ENCODE measurements at regions not wholly inside any gene's neighbourhood (a gene's known extent, or its start where the extent isn't known, plus 50 kb on each side); places are given as distances from the start of the nearest gene placed in this dataset.

DNA sequence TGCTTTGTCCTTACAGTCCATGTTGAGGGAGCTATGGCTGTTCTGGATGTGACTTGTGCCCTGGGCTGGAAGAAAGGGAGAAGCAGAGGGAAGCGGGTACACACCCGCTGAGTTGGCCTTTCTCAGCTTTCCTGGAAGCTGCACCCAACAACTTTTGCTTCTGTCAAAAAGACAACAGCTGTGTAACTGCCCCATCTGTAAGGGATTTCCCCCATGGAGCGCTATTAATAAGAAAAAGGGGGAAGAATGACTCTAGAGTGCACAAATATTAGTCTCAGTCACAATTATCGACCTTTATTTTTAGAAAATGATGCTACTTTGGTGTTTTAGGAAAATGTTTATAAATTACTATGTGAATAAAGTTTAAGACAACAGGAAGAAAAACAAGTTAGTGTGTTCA, 368.3 kb downstream of the RAD51AP2 start:
- ChIA-PET POLR2A (ENCODE audit: low non-redundant PET) (no interaction called here), CTCF (no interaction called here)
- no peak overlapping the region for H3K27ac ChIP-seq
- DNase-seq (ENCODE audit: low spot score) = no peak
- TF ChIP-seq, protein P1, sequence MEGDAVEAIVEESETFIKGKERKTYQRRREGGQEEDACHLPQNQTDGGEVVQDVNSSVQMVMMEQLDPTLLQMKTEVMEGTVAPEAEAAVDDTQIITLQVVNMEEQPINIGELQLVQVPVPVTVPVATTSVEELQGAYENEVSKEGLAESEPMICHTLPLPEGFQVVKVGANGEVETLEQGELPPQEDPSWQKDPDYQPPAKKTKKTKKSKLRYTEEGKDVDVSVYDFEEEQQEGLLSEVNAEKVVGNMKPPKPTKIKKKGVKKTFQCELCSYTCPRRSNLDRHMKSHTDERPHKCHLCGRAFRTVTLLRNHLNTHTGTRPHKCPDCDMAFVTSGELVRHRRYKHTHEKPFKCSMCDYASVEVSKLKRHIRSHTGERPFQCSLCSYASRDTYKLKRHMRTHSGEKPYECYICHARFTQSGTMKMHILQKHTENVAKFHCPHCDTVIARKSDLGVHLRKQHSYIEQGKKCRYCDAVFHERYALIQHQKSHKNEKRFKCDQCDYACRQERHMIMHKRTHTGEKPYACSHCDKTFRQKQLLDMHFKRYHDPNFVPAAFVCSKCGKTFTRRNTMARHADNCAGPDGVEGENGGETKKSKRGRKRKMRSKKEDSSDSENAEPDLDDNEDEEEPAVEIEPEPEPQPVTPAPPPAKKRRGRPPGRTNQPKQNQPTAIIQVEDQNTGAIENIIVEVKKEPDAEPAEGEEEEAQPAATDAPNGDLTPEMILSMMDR (conservative IDR thresholded peaks at IDR 0.05; ENCODE audit: low read depth) = no peak

GRCh38 chr2:17148407-17149145, 369.7 kb downstream of the RAD51AP2 start:
- no peak for DNase-seq (ENCODE audit: low spot score)
- H3K27ac ChIP-seq = no peak overlapping the region
- ChIA-PET CTCF (no interaction called here), POLR2A (ENCODE audit: low non-redundant PET) (no interaction called here)
- TF ChIP-seq, protein P1 (conservative IDR thresholded peaks at IDR 0.05; ENCODE audit: low read depth) = 0 out of 2 replicates have a peak, but pooled peaks have one; percentile 15

DNA sequence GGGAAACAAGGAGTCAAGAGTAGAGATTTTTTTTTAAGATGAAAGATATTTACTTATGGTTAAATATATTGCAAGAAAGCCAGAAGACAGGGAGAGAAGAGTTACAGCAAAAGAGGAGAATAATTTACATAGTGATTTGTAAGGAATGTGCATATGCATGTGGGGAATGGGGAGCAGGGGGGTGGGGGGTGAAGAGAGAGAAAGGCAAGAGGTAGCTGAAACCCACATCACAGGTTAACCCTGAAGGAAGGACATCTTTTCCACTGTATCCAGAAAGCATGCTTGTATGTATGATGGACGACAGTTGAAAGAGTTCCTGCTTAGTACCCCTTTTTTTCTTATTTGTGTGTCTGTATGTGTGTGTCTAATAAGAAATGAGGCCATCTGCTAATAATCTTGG, 371.9 kb downstream of the RAD51AP2 start:
- CTCF ChIA-PET = no interaction called here
- DNase-seq (ENCODE audit: low spot score) = no peak
- no peak overlapping the region for H3K27ac ChIP-seq
- TF ChIP-seq, protein P1 (conservative IDR thresholded peaks at IDR 0.05; ENCODE audit: low read depth) = no peak
- POLR2A ChIA-PET (ENCODE audit: low non-redundant PET) = no interaction called here

- DNase-seq (ENCODE audit: low spot score) = no peak
- TF ChIP-seq, protein P1 (conservative IDR thresholded peaks at IDR 0.05; ENCODE audit: low read depth) = no peak
- ChIA-PET CTCF (no interaction called here), POLR2A (ENCODE audit: low non-redundant PET) (no interaction called here)
- H3K27ac ChIP-seq = no peak overlapping the region
Observed at GRCh38 chr2:17136877-17137276, 381.4 kb downstream of the RAD51AP2 start.

- no peak overlapping the region for H3K27ac ChIP-seq
- DNase-seq (ENCODE audit: low spot score) = no peak
- ChIA-PET CTCF (no interaction called here), POLR2A (ENCODE audit: low non-redundant PET) (no interaction called here)
- TF ChIP-seq, protein P1 (conservative IDR thresholded peaks at IDR 0.05; ENCODE audit: low read depth) = no peak
Observed at GRCh38 chr2:17136231-17136630, 382.0 kb downstream of the RAD51AP2 start.

- no peak overlapping the region for H3K27ac ChIP-seq
- ChIA-PET CTCF (no interaction called here), POLR2A (ENCODE audit: low non-redundant PET) (no interaction called here)
- DNase-seq (ENCODE audit: low spot score) = no peak
- TF ChIP-seq, protein P1 (conservative IDR thresholded peaks at IDR 0.05; ENCODE audit: low read depth) = no peak
Observed at GRCh38 chr2:17135619-17136018, 382.6 kb downstream of the RAD51AP2 start.
